T follicular helper cell (primary cell): ENCODE measurements at regions not wholly inside any gene's neighbourhood (a gene's known extent, or its start where the extent isn't known, plus 50 kb on each side); places are given as distances from the start of the nearest gene placed in this dataset.
"Not testable (repeated sequence)": the region's sequence is repeated elsewhere in the genome, so short reads cannot be mapped to it uniquely, and the experiment has no call there.

ENCODE experiments used
- DNase-seq: peaks from one replicate; pipeline ENCODE4 v3.0.0-alpha.2; 2020; ENCODE audit warnings: low read depth

GRCh38 chrX:140447150-140447549 lies 57.7 kb downstream of the SOX3 start:
- no peak for DNase-seq

GRCh38 chrX:140440876-140441275 lies 64.0 kb downstream of the SOX3 start:
- no peak for DNase-seq

GRCh38 chrX:140439476-140439875 lies 65.4 kb downstream of the SOX3 start:
- DNase-seq, result no peak

GRCh38 chrX:140434347-140434746 lies 70.5 kb downstream of the SOX3 start:
- DNase-seq, result no peak

GRCh38 chrX:140433582-140433981 lies 71.3 kb downstream of the SOX3 start:
- DNase-seq, result no peak

- DNase-seq, result no peak
Observed at GRCh38 chrX:140432346-140433175, 72.3 kb downstream of the SOX3 start.

- DNase-seq, result no peak
Observed at GRCh38 chrX:140431521-140431920, 73.3 kb downstream of the SOX3 start.

GRCh38 chrX:140425712-140426395 lies 79.0 kb downstream of the SOX3 start:
- DNase-seq, result no peak

GRCh38 chrX:140422501-140422900 lies 82.4 kb downstream of the SOX3 start:
- no peak for DNase-seq

GRCh38 chrX:140402131-140402530 lies 102.7 kb downstream of the SOX3 start:
- not testable (repeated sequence) for DNase-seq

- not testable (repeated sequence) for DNase-seq
Observed at GRCh38 chrX:140396326-140396725, 108.5 kb downstream of the SOX3 start.

- no peak for DNase-seq
Observed at GRCh38 chrX:140393507-140393906, 111.4 kb downstream of the SOX3 start.

GRCh38 chrX:140391313-140391712 lies 113.6 kb downstream of the SOX3 start:
- no peak for DNase-seq

- DNase-seq, result no peak
Observed at GRCh38 chrX:140389331-140389730, 115.5 kb downstream of the SOX3 start.

GRCh38 chrX:140362861-140363260 lies 142.0 kb downstream of the SOX3 start:
- DNase-seq, result no peak

- DNase-seq, result no peak
Observed at GRCh38 chrX:140360924-140361323, 143.9 kb downstream of the SOX3 start.

- no peak for DNase-seq
Observed at GRCh38 chrX:140360284-140360683, 144.6 kb downstream of the SOX3 start.

GRCh38 chrX:140355922-140356321 lies 148.9 kb downstream of the SOX3 start:
- DNase-seq, result no peak

GRCh38 chrX:140355429-140355828 lies 149.4 kb downstream of the SOX3 start:
- no peak for DNase-seq

- no peak for DNase-seq
Observed at GRCh38 chrX:140354431-140355120, 150.3 kb downstream of the SOX3 start.

GRCh38 chrX:140346729-140347128 lies 158.1 kb downstream of the SOX3 start:
- no peak for DNase-seq

- DNase-seq, result no peak
Observed at GRCh38 chrX:140343226-140343868, 161.5 kb downstream of the SOX3 start.
